ENCODE measurements at regions not wholly inside any gene's neighbourhood (a gene's known extent, or its start where the extent isn't known, plus 50 kb on each side); places are given as distances from the start of the nearest gene placed in this dataset.

DNA sequence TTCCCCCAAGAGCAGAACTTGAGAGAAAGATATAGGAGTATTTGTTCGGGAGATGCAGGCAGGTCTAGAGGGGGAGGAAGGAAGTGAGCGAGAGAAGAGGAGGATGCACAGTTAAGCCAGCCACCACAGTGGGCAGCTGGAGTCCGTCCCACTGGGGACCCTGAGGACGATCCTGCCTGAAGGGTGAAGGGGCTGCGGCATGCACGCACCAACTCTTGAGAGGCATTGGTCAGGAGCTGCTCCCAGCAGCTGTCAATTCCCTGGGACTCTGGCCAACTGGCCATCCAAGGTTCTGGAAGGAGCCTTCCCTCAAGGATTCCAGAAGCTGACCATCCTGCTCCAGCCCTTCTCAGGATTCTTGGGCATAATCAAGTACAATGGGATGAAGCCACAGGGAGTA is 246.9 kb downstream of the MATN1 start:
- no peak overlapping the region for H3K4me3 ChIP-seq
- TF ChIP-seq, protein P1, sequence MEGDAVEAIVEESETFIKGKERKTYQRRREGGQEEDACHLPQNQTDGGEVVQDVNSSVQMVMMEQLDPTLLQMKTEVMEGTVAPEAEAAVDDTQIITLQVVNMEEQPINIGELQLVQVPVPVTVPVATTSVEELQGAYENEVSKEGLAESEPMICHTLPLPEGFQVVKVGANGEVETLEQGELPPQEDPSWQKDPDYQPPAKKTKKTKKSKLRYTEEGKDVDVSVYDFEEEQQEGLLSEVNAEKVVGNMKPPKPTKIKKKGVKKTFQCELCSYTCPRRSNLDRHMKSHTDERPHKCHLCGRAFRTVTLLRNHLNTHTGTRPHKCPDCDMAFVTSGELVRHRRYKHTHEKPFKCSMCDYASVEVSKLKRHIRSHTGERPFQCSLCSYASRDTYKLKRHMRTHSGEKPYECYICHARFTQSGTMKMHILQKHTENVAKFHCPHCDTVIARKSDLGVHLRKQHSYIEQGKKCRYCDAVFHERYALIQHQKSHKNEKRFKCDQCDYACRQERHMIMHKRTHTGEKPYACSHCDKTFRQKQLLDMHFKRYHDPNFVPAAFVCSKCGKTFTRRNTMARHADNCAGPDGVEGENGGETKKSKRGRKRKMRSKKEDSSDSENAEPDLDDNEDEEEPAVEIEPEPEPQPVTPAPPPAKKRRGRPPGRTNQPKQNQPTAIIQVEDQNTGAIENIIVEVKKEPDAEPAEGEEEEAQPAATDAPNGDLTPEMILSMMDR (IDR thresholded peaks at IDR 0.05), result no peak
- no peak for DNase-seq

DNA sequence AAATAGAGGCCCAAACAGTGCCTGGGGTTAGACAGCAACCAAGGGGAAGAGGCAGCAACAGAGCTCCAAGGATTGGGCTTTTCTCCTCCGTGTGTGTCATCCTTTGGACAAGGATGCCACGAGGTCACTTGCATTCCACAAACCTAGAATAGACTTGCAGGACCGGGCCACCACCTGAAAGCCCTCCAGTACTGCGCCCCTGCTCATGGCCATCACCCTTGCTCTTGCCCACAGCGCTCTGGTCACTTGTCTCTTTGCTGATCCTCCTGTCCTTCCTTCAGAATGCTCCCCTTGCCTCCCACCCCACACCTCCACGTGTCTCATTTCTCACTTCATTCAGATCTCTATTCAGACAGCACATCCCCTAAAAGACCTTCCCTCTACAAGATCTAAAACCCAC is 247.4 kb downstream of the MATN1 start:
- intact Hi-C loops (cut with DNase I, micrococcal nuclease), result no loop called here
- no peak for DNase-seq
- H3K4me1 ChIP-seq (ENCODE audit: low read depth), result no peaks in the 10 kb centered on the region
- ATAC-seq, result no peak
- H3K36me3 ChIP-seq (ENCODE audit: low read depth), result no peaks in the 10 kb centered on the region
- TF ChIP-seq, protein P1 (IDR thresholded peaks at IDR 0.05), result no peak
- no peak overlapping the region for H3K4me3 ChIP-seq
- H3K9me3 ChIP-seq, result peaks cover 8% of the 10 kb centered on the region

More for the DNA sequence above, 246.9 kb downstream of the MATN1 start:
- Histone ChIP-seq H3K9me3 (peaks cover 13% of the 10 kb centered on the region), H3K4me1 (ENCODE audit: low read depth) (no peaks in the 10 kb centered on the region), H3K36me3 (ENCODE audit: low read depth) (no peaks in the 10 kb centered on the region)
- no peak for ATAC-seq
- intact Hi-C loops (cut with DNase I, micrococcal nuclease), result no loop called here

DNA sequence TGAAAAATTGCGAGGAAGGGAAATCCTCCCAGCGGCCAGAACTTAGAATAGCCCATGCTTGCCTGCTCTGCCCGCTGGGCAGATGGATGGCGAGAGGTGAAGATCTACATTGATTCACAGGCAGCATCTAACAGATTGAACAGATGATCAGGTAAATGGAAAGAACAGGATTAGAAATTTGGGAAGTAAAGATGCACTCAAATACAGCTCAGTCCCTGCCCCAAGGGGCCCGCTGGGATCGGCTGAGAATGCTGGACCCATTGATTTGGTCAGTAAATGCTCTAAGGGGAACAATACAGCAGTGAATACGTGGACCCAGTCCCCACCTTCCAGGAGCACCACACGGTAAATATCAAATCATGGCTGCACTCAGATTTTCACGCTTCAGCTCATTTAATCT is 248.2 kb downstream of the MATN1 start:
- peaks cover 2% of the 10 kb centered on the region for H3K9me3 ChIP-seq
- H3K4me1 ChIP-seq (ENCODE audit: low read depth), result no peaks in the 10 kb centered on the region
- intact Hi-C loops (cut with DNase I, micrococcal nuclease), result no loop called here
- TF ChIP-seq, protein P1 (IDR thresholded peaks at IDR 0.05), result no peak
- H3K4me3 ChIP-seq, result no peak overlapping the region
- DNase-seq, result no peak
- no peaks in the 10 kb centered on the region for H3K36me3 ChIP-seq (ENCODE audit: low read depth)
- ATAC-seq, result no peak

DNA sequence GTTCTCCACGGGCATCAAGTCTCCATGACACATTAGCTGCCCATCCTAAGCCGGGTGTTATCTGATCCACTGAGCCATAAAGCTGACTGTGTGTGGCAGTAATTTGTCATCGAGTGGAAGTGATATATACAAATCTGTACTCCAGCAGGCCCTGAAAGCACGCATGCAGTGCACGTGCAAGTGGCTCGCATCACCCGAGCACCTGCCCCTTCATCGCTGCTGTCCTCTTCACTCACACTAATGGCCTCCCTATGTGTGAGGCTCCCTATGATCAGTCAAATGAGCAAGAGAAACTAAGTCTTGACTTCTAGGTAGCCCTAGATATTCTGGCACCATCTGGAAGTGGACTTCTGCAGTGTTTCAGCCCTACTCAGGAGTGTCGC is 248.6 kb downstream of the MATN1 start:
- no peaks in the 10 kb centered on the region for H3K36me3 ChIP-seq (ENCODE audit: low read depth)
- H3K4me3 ChIP-seq, result no peak overlapping the region
- no peaks in the 10 kb centered on the region for H3K4me1 ChIP-seq (ENCODE audit: low read depth)
- no peak for ATAC-seq
- H3K9me3 ChIP-seq, result no peaks in the 10 kb centered on the region
- TF ChIP-seq, protein P1 (IDR thresholded peaks at IDR 0.05), result no peak
- intact Hi-C loops (cut with DNase I, micrococcal nuclease), result no loop called here
- DNase-seq, result no peak

DNA sequence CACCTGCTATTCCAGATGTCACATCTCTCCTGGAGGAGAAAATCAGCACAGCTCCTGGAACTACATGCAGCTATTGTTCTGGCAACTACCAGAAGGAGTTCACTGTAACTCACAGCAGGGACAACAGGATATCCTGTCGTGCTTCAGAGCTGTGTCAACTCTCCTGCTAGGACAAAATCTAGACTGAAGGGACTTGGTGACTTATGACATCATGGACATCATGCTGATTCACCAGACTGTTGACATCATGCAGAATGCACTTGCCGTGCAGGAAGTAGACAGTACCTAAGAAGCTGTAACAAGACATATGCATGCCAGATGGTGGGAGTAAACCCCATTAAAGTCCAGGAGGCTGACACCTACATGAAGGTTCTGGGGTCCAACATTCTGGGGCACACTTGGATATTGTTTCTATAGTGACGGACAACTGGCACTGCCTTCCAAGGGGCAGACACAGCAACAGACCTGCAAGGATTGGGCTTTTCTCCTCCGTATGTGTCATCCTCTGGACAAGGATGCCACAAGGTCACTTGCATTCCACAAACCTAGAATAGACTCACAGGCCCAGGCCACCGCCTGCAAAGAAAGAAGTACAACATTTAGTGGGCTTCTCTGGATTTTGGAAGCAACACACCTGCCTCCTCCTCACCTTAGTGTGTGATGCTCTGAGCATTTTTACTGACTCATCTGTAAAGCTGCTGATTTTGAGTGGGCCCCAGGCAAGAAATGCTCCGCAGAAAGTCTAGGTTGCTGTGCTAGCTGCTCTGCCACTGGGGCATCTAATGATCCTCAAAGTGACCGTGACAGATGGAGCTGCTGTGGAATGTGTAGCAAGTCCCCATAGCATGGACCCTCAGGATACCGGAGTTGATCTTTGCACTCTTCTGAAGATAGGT is 249.2 kb downstream of the MATN1 start:
- no peaks in the 10 kb centered on the region for H3K9me3 ChIP-seq
- H3K36me3 ChIP-seq (ENCODE audit: low read depth), result no peaks in the 10 kb centered on the region
- no peaks in the 10 kb centered on the region for H3K4me1 ChIP-seq (ENCODE audit: low read depth)
- H3K4me3 ChIP-seq, result no peak overlapping the region
- TF ChIP-seq, protein P1 (IDR thresholded peaks at IDR 0.05), result no peak
- DNase-seq (no peak), ATAC-seq (no peak)
- intact Hi-C loops (cut with DNase I, micrococcal nuclease), result no loop called here

Data from mucosa of descending colon (tissue), 3 donors.